C4-2B (cell line): ENCODE measurements at regions not wholly inside any gene's neighbourhood (a gene's known extent, or its start where the extent isn't known, plus 50 kb on each side); places are given as distances from the start of the nearest gene placed in this dataset.

Experiments used
- ZFX ChIP-seq: fragments of 450-650 bp; IDR thresholded peaks from 2 replicates; pipeline ENCODE4 v1.6.1; 2017
- TF ChIP-seq, protein P1 (sequence below): fragments of 450-650 bp; conservative IDR thresholded peaks from 2 replicates; pipeline ENCODE4 v1.5.1; 2017; ENCODE audit warnings: mild to moderate bottlenecking

DNA sequence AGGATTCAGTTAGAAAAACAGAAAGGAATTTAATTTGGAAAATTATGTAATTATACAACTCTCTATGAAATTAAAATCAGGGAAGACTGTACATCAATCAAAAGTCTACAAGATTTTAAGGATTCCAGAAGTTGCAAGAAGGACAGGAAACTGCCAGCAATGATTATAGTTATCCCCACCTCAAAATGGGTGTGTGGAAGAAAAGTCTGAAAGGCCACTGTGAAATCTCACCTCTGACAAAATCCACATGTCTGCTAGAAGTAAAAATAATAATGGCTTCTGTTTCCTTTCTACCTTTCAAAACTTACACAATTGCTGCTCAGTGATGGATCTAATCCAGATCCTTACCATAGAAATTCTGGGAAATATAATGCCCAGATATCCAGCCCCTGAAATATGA lies 708.1 kb upstream of the ADGRL4 start:
- TF ChIP-seq, protein P1, sequence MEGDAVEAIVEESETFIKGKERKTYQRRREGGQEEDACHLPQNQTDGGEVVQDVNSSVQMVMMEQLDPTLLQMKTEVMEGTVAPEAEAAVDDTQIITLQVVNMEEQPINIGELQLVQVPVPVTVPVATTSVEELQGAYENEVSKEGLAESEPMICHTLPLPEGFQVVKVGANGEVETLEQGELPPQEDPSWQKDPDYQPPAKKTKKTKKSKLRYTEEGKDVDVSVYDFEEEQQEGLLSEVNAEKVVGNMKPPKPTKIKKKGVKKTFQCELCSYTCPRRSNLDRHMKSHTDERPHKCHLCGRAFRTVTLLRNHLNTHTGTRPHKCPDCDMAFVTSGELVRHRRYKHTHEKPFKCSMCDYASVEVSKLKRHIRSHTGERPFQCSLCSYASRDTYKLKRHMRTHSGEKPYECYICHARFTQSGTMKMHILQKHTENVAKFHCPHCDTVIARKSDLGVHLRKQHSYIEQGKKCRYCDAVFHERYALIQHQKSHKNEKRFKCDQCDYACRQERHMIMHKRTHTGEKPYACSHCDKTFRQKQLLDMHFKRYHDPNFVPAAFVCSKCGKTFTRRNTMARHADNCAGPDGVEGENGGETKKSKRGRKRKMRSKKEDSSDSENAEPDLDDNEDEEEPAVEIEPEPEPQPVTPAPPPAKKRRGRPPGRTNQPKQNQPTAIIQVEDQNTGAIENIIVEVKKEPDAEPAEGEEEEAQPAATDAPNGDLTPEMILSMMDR = no peak
- TF ChIP-seq ZFX = no peak
